GM12892 (cell line): ENCODE measurements at regions not wholly inside any gene's neighbourhood (a gene's known extent, or its start where the extent isn't known, plus 50 kb on each side); places are given as distances from the start of the nearest gene placed in this dataset.

ENCODE experiments used
- POLR2A ChIP-seq: IDR thresholded peaks from 2 replicates; pipeline ENCODE4 v1.6.1; 2011; ENCODE audit warnings: low read depth, low read length, control low read depth
- POLR2AphosphoS5 ChIP-seq: IDR thresholded peaks from 2 replicates; pipeline ENCODE4 v1.6.1; 2011; ENCODE audit warnings: low read depth, low read length, control low read depth
- TAF1 ChIP-seq: IDR thresholded peaks from 2 replicates; pipeline ENCODE4 v1.6.1; 2011; ENCODE audit warnings: low read depth, mild to moderate bottlenecking, control low read depth, low read length, borderline replicate concordance

GRCh38 chr16:17001471-17001870 lies 469.3 kb downstream of the XYLT1 start:
- TF ChIP-seq POLR2A (no peak), POLR2AphosphoS5 (no peak), TAF1 (no peak)
